Upper lobe of left lung (tissue), 4 donors: ENCODE measurements at regions not wholly inside any gene's neighbourhood (a gene's known extent, or its start where the extent isn't known, plus 50 kb on each side); places are given as distances from the start of the nearest gene placed in this dataset.

Source experiments
- CTCF ChIP-seq, 6 experiments: fragments of 450-650 bp in 4 of 6; fragments of 200-600 bp in 2 of 6; sonication (generic) in 2 of 6; IDR thresholded peaks; one replicate each; pipeline ENCODE4 v1.5.1; 2016 to 2019; ENCODE audit warnings: antibody characterized with exemption in 6 of 6
- POLR2AphosphoS5 ChIP-seq, 2 donors: sonication (generic); formaldehyde crosslinking; IDR thresholded peaks; one replicate each; pipeline ENCODE4 v1.5.1; 2017; ENCODE audit warnings: antibody characterized with exemption in 2 of 2

- TF ChIP-seq CTCF (IDR thresholded peaks at IDR 0.05) (no peak), POLR2AphosphoS5 (IDR thresholded peaks at IDR 0.05) (no peak)
Observed at GRCh38 chr2:16294791-16295190, 354.4 kb downstream of the MYCN start.
